ENCODE measurements at regions not wholly inside any gene's neighbourhood (a gene's known extent, or its start where the extent isn't known, plus 50 kb on each side); places are given as distances from the start of the nearest gene placed in this dataset.

DNA sequence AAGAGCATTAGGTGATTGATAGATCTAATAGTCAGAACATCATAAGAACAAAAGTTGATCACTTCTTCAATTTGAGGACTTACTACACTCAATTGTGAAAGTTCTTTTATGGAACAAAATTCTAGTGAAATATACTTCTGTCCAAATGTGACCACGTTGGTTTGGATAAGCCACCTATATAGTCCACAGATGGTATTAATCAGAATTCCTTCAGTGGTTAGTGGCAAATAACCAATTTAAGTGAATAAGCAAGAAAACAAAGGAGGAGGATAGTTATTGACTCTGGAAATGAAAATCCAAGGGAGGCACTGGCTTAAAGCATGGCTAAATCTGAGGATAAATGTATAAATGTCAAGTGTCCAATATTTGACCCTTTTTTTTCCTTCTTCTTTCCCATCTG lies 268.5 kb upstream of the MARCKS start:
- TF ChIP-seq, protein P1, sequence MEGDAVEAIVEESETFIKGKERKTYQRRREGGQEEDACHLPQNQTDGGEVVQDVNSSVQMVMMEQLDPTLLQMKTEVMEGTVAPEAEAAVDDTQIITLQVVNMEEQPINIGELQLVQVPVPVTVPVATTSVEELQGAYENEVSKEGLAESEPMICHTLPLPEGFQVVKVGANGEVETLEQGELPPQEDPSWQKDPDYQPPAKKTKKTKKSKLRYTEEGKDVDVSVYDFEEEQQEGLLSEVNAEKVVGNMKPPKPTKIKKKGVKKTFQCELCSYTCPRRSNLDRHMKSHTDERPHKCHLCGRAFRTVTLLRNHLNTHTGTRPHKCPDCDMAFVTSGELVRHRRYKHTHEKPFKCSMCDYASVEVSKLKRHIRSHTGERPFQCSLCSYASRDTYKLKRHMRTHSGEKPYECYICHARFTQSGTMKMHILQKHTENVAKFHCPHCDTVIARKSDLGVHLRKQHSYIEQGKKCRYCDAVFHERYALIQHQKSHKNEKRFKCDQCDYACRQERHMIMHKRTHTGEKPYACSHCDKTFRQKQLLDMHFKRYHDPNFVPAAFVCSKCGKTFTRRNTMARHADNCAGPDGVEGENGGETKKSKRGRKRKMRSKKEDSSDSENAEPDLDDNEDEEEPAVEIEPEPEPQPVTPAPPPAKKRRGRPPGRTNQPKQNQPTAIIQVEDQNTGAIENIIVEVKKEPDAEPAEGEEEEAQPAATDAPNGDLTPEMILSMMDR (conservative IDR thresholded peaks at IDR 0.05; ENCODE audit: low read depth in 2 of 2), result no peak
- TF ChIP-seq, protein P2, sequence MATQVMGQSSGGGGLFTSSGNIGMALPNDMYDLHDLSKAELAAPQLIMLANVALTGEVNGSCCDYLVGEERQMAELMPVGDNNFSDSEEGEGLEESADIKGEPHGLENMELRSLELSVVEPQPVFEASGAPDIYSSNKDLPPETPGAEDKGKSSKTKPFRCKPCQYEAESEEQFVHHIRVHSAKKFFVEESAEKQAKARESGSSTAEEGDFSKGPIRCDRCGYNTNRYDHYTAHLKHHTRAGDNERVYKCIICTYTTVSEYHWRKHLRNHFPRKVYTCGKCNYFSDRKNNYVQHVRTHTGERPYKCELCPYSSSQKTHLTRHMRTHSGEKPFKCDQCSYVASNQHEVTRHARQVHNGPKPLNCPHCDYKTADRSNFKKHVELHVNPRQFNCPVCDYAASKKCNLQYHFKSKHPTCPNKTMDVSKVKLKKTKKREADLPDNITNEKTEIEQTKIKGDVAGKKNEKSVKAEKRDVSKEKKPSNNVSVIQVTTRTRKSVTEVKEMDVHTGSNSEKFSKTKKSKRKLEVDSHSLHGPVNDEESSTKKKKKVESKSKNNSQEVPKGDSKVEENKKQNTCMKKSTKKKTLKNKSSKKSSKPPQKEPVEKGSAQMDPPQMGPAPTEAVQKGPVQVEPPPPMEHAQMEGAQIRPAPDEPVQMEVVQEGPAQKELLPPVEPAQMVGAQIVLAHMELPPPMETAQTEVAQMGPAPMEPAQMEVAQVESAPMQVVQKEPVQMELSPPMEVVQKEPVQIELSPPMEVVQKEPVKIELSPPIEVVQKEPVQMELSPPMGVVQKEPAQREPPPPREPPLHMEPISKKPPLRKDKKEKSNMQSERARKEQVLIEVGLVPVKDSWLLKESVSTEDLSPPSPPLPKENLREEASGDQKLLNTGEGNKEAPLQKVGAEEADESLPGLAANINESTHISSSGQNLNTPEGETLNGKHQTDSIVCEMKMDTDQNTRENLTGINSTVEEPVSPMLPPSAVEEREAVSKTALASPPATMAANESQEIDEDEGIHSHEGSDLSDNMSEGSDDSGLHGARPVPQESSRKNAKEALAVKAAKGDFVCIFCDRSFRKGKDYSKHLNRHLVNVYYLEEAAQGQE (IDR thresholded peaks at IDR 0.05; ENCODE audit: unreplicated experiment), result no peak
- no peak for TF ChIP-seq CREB1 (CRISPR knock-in tag; IDR thresholded peaks at IDR 0.05; ENCODE audit: low read depth)
- TF ChIP-seq POLR2AphosphoS5 (IDR thresholded peaks at IDR 0.05; ENCODE audit: low read depth), result no peak
- TF ChIP-seq, protein P3, sequence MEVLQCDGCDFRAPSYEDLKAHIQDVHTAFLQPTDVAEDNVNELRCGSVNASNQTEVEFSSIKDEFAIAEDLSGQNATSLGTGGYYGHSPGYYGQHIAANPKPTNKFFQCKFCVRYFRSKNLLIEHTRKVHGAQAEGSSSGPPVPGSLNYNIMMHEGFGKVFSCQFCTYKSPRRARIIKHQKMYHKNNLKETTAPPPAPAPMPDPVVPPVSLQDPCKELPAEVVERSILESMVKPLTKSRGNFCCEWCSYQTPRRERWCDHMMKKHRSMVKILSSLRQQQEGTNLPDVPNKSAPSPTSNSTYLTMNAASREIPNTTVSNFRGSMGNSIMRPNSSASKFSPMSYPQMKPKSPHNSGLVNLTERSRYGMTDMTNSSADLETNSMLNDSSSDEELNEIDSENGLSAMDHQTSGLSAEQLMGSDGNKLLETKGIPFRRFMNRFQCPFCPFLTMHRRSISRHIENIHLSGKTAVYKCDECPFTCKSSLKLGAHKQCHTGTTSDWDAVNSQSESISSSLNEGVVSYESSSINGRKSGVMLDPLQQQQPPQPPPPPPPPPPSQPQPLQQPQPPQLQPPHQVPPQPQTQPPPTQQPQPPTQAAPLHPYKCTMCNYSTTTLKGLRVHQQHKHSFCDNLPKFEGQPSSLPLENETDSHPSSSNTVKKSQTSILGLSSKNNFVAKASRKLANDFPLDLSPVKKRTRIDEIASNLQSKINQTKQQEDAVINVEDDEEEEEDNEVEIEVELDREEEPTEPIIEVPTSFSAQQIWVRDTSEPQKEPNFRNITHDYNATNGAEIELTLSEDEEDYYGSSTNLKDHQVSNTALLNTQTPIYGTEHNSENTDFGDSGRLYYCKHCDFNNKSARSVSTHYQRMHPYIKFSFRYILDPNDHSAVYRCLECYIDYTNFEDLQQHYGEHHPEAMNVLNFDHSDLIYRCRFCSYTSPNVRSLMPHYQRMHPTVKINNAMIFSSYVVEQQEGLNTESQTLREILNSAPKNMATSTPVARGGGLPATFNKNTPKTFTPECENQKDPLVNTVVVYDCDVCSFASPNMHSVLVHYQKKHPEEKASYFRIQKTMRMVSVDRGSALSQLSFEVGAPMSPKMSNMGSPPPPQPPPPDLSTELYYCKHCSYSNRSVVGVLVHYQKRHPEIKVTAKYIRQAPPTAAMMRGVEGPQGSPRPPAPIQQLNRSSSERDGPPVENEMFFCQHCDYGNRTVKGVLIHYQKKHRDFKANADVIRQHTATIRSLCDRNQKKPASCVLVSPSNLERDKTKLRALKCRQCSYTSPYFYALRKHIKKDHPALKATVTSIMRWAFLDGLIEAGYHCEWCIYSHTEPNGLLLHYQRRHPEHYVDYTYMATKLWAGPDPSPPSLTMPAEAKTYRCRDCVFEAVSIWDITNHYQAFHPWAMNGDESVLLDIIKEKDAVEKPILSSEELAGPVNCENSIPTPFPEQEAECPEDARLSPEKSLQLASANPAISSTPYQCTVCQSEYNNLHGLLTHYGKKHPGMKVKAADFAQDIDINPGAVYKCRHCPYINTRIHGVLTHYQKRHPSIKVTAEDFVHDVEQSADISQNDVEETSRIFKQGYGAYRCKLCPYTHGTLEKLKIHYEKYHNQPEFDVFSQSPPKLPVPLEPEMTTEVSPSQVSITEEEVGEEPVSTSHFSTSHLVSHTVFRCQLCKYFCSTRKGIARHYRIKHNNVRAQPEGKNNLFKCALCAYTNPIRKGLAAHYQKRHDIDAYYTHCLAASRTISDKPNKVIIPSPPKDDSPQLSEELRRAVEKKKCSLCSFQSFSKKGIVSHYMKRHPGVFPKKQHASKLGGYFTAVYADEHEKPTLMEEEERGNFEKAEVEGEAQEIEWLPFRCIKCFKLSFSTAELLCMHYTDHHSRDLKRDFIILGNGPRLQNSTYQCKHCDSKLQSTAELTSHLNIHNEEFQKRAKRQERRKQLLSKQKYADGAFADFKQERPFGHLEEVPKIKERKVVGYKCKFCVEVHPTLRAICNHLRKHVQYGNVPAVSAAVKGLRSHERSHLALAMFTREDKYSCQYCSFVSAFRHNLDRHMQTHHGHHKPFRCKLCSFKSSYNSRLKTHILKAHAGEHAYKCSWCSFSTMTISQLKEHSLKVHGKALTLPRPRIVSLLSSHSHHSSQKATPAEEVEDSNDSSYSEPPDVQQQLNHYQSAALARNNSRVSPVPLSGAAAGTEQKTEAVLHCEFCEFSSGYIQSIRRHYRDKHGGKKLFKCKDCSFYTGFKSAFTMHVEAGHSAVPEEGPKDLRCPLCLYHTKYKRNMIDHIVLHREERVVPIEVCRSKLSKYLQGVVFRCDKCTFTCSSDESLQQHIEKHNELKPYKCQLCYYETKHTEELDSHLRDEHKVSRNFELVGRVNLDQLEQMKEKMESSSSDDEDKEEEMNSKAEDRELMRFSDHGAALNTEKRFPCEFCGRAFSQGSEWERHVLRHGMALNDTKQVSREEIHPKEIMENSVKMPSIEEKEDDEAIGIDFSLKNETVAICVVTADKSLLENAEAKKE (CRISPR knock-in tag; IDR thresholded peaks at IDR 0.05), result no peak
- TF ChIP-seq EZH2 (IDR thresholded peaks at IDR 0.05; ENCODE audit: low read depth, unreplicated experiment), result no peak
- TF ChIP-seq ZNF114 (CRISPR knock-in tag; IDR thresholded peaks at IDR 0.05), result no peak
- TF ChIP-seq JUNB (IDR thresholded peaks at IDR 0.05; ENCODE audit: unreplicated experiment), result no peak
- TF ChIP-seq ZNF331 (CRISPR knock-in tag; IDR thresholded peaks at IDR 0.05; ENCODE audit: low read depth), result no peak
- no peak for TF ChIP-seq EZH2phosphoT487 (IDR thresholded peaks at IDR 0.05; ENCODE audit: unreplicated experiment)
